WERI-Rb-1 (cell line): ENCODE measurements at regions not wholly inside any gene's neighbourhood (a gene's known extent, or its start where the extent isn't known, plus 50 kb on each side); places are given as distances from the start of the nearest gene placed in this dataset.

Experiments
- DNase-seq: peaks from one replicate; pipeline ENCODE4 v3.0.0-alpha.2; 2020
- H3K27ac ChIP-seq: fragments of 250-450 bp; sonication (Bioruptor Pico); 2 replicates; pipeline ENCODE4 v1.5.1; 2020; ENCODE audit warnings: mild to moderate bottlenecking, moderate library complexity
- H3K27me3 ChIP-seq: fragments of 250-450 bp; sonication (Bioruptor Pico); 2 replicates; pipeline ENCODE4 v1.5.1; 2021; ENCODE audit warnings: mild to moderate bottlenecking, low read depth, moderate library complexity; ENCODE audit not compliant: insufficient read depth, severe bottlenecking
- H3K36me3 ChIP-seq: fragments of 250-450 bp; sonication (Bioruptor Pico); 2 replicates; pipeline ENCODE4 v1.5.1; 2020; ENCODE audit warnings: mild to moderate bottlenecking, moderate library complexity
- H3K4me3 ChIP-seq: 2 replicates; pipeline ENCODE4 v1.5.1; 2011; ENCODE audit warnings: low read depth, mild to moderate bottlenecking, control low read depth, low read length
- H3K9me3 ChIP-seq: fragments of 250-450 bp; sonication (Bioruptor Pico); 2 replicates; pipeline ENCODE4 v1.5.1; 2021; ENCODE audit warnings: mild to moderate bottlenecking, moderate library complexity; ENCODE audit not compliant: severe bottlenecking
- TF ChIP-seq, protein P1 (sequence below): IDR thresholded peaks from 2 replicates; pipeline ENCODE4 v1.5.1; 2011; ENCODE audit warnings: low read depth, mild to moderate bottlenecking, control low read depth, inconsistent platforms, low read length

GRCh38 chr6:51062166-51062722 is 243.6 kb downstream of the TFAP2B start:
- Histone ChIP-seq H3K27ac (no peak overlapping the region), H3K4me3 (no peak overlapping the region), H3K9me3 (no peaks in the 10 kb centered on the region), H3K27me3 (no peaks in the 10 kb centered on the region), H3K36me3 (no peaks in the 10 kb centered on the region)
- TF ChIP-seq, protein P1, sequence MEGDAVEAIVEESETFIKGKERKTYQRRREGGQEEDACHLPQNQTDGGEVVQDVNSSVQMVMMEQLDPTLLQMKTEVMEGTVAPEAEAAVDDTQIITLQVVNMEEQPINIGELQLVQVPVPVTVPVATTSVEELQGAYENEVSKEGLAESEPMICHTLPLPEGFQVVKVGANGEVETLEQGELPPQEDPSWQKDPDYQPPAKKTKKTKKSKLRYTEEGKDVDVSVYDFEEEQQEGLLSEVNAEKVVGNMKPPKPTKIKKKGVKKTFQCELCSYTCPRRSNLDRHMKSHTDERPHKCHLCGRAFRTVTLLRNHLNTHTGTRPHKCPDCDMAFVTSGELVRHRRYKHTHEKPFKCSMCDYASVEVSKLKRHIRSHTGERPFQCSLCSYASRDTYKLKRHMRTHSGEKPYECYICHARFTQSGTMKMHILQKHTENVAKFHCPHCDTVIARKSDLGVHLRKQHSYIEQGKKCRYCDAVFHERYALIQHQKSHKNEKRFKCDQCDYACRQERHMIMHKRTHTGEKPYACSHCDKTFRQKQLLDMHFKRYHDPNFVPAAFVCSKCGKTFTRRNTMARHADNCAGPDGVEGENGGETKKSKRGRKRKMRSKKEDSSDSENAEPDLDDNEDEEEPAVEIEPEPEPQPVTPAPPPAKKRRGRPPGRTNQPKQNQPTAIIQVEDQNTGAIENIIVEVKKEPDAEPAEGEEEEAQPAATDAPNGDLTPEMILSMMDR: no peak
- no peak for DNase-seq

- Histone ChIP-seq H3K27ac (no peak overlapping the region), H3K27me3 (no peaks in the 10 kb centered on the region), H3K4me3 (no peak overlapping the region), H3K36me3 (no peaks in the 10 kb centered on the region), H3K9me3 (no peaks in the 10 kb centered on the region)
- DNase-seq: peak; percentile 31
- TF ChIP-seq, protein P1: no peak
Measured at GRCh38 chr6:51077821-51078518, 259.3 kb downstream of the TFAP2B start.

DNA sequence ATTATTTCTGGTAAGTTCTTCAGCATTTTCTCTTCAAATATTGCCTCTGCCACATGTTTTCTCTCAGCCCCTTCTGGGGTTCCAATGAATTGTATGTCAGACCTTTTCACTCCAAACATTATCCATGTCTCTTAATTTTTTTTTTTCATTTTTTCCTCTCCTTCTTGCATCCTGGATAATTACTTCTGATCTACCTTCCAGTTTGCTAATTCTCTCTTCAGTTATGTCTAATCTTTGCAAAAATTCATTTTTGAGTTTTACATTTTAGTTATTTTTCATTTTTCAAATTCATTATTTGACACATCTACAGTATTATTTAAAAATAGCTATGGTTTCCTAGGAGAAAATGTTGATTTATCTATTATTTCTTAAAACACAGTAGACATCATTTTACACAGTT is 271.7 kb downstream of the TFAP2B start:
- Histone ChIP-seq H3K27me3 (no peaks in the 10 kb centered on the region), H3K4me3 (no peak overlapping the region), H3K9me3 (peaks cover 12% of the 10 kb centered on the region), H3K27ac (no peak overlapping the region), H3K36me3 (no peaks in the 10 kb centered on the region)
- TF ChIP-seq, protein P1: no peak
- no peak for DNase-seq

- Histone ChIP-seq H3K27ac (no peak overlapping the region), H3K4me3 (no peak overlapping the region), H3K36me3 (no peaks in the 10 kb centered on the region), H3K27me3 (no peaks in the 10 kb centered on the region), H3K9me3 (peaks cover 12% of the 10 kb centered on the region)
- DNase-seq: no peak
- TF ChIP-seq, protein P1: no peak
Measured at GRCh38 chr6:51093871-51094270, 275.2 kb downstream of the TFAP2B start.

DNA sequence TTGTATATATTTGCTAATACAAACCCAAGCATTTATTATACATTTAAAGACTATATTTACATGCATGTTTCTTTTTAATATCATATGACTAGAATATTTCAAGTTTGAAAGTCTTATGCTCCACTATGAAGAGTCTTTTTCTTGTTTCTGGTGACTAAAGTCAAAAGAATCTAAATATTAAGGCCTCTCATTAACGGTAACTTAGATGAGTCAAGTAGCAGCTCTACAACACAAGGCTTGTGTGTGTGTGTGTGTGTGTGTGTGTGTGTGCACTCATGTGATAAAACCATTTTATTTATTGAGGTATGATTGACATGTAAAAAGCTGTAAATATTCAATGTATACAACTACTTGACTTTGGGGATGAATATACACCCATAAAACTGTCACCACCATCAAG is 275.6 kb downstream of the TFAP2B start:
- Histone ChIP-seq H3K9me3 (peaks cover 12% of the 10 kb centered on the region), H3K4me3 (no peak overlapping the region), H3K36me3 (no peaks in the 10 kb centered on the region), H3K27ac (no peak overlapping the region), H3K27me3 (no peaks in the 10 kb centered on the region)
- DNase-seq: no peak
- TF ChIP-seq, protein P1: no peak

- H3K27ac ChIP-seq: no peak overlapping the region
- H3K4me3 ChIP-seq: no peak overlapping the region
- no peak for DNase-seq
- TF ChIP-seq, protein P1: no peak
- no peaks in the 10 kb centered on the region for H3K9me3 ChIP-seq
- H3K27me3 ChIP-seq: no peaks in the 10 kb centered on the region
- H3K36me3 ChIP-seq: no peaks in the 10 kb centered on the region
Measured at GRCh38 chr6:51098246-51098645, 279.6 kb downstream of the TFAP2B start.
